Panc1 (cell line): ENCODE measurements at regions not wholly inside any gene's neighbourhood (a gene's known extent, or its start where the extent isn't known, plus 50 kb on each side); places are given as distances from the start of the nearest gene placed in this dataset.

ENCODE experiments used
- ATAC-seq: fragments of 200-7000 bp; cut with Tn5 transposase; 2 replicates; pipeline ENCODE4 v1.9.1; 2020; ENCODE audit warnings: mild to moderate bottlenecking, moderate library complexity
- BruUV-seq: library from RNA; stranded (reverse); fragments of 400-500 nt; replicated peaks from 2 replicates; lab custom pipeline; 2021; lab: Mats Ljungman, UMichigan
- CTCF ChIA-PET: fragments of 300-600 bp; sonication (Branson Sonifier 250); formaldehyde crosslinking; loops from one replicate; lab custom pipeline; 2022; ENCODE audit warnings: antibody characterized with exemption; lab: Charles Lee
- POLR2A ChIA-PET: fragments of 300-600 bp; sonication (Branson Sonifier 250); formaldehyde crosslinking; loops from one replicate; lab custom pipeline; 2022; ENCODE audit warnings: antibody characterized with exemption; lab: Charles Lee
- DNase-seq: peaks from one replicate; pipeline ENCODE4 v3.0.0-alpha.2; 2010; ENCODE audit warnings: low read depth, low spot score
- H3K27ac ChIP-seq: 2 replicates; pipeline ENCODE4 v1.5.1; 2011; ENCODE audit warnings: mild to moderate bottlenecking, low read length, inconsistent platforms
- H3K27me3 ChIP-seq: fragments of 200-500 bp; sonication (Bioruptor generic); 2 replicates; pipeline ENCODE4 v1.6.0; 2014; ENCODE audit warnings: low read length, inconsistent platforms; ENCODE audit not compliant: control insufficient read depth, insufficient read depth
- H3K36me3 ChIP-seq: fragments of 200-500 bp; sonication (Bioruptor generic); 2 replicates; pipeline ENCODE4 v1.5.1; 2014; ENCODE audit warnings: inconsistent platforms, mild to moderate bottlenecking, low read length, moderate library complexity; ENCODE audit not compliant: control insufficient read depth, insufficient read depth
- H3K4me1 ChIP-seq: 2 replicates; pipeline ENCODE4 v1.5.1; 2011; ENCODE audit warnings: inconsistent platforms, mild to moderate bottlenecking, low read length, moderate library complexity; ENCODE audit not compliant: control insufficient read depth, insufficient read depth
- H3K4me3 ChIP-seq, 2 experiments: 2 replicates each; pipeline ENCODE4 v1.5.1; 2011 to 2012; ENCODE audit warnings: low read depth in 2 of 2, low read length in 2 of 2, mild to moderate bottlenecking in 2 of 2, inconsistent platforms in 1 of 2, moderate library complexity in 1 of 2
- H3K9me3 ChIP-seq: fragments of 200-500 bp; sonication (Bioruptor generic); 2 replicates; pipeline ENCODE4 v1.5.1; 2014; ENCODE audit warnings: low read depth, mild to moderate bottlenecking, inconsistent platforms, low read length, moderate library complexity; ENCODE audit not compliant: control insufficient read depth, insufficient read depth
- CTCF ChIP-seq: fragments of 450-650 bp; IDR thresholded peaks from 2 replicates; pipeline ENCODE4 v1.5.1; 2017; ENCODE audit warnings: mild to moderate bottlenecking
- POLR2AphosphoS5 ChIP-seq: IDR thresholded peaks from 2 replicates; pipeline ENCODE4 v1.6.1; 2012; ENCODE audit warnings: mild to moderate bottlenecking, low read depth, low read length, moderate library complexity
- REST ChIP-seq, 2 experiments: IDR thresholded peaks; 2 replicates each; pipeline ENCODE4 v1.6.1; 2011 to 2012; ENCODE audit warnings: low read depth in 2 of 2, control low read depth in 1 of 2, low read length in 1 of 2, mild to moderate bottlenecking in 1 of 2, moderate library complexity in 1 of 2; ENCODE audit not compliant: insufficient read depth in 1 of 2
- SIN3A ChIP-seq: IDR thresholded peaks from 2 replicates; pipeline ENCODE4 v1.6.1; 2012; ENCODE audit warnings: low read depth, mild to moderate bottlenecking, low read length, moderate library complexity, borderline replicate concordance; ENCODE audit not compliant: insufficient read depth
- TCF7L2 ChIP-seq: IDR thresholded peaks from 2 replicates; pipeline ENCODE4 v1.6.1; 2011; ENCODE audit warnings: mild to moderate bottlenecking, low read depth, low read length, inconsistent platforms
- in situ Hi-C: cut with HindIII; loops from 2 replicates; pipeline ENCODE4 v1.10.0; 2016; ENCODE audit warnings: low sequenced_read_pairs, low pct_unique_long_range_greater_than_20kb
- intact Hi-C: fragments of 100-400 bp; cut with micrococcal nuclease; formaldehyde crosslinking; loops from one replicate; pipeline ENCODE4 v1.10.0; 2022; ENCODE audit not compliant: unreplicated experiment

DNA sequence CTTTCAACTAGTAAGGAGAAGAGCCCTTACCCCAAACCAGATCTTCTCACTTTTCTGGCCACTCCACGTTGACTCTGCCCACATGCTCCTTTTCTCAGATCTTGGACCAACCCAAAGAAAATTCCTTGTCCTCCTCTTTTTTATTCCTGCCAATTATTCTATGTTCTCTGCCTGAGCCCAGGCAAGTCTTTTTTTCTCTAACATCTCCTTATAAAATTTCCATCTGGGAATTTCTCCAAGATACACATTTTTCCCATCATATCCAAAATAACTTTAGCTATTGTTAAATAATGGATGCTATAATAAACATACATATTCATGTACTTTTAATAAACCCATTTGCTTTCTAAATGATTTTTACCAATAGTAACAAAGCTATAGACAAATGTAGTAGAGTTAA is 726.0 kb upstream of the ZNF385D start:
- Histone ChIP-seq H3K4me1 (no peaks in the 10 kb centered on the region), H3K36me3 (no peaks in the 10 kb centered on the region), H3K27ac (no peak overlapping the region), H3K27me3 (no peaks in the 10 kb centered on the region), H3K9me3 (no peaks in the 10 kb centered on the region), H3K4me3 (no peak overlapping the region)
- intact Hi-C loops = no loop called here
- DNase-seq (no peak), ATAC-seq (no peak)
- in situ Hi-C loops = no loop called here
- TF ChIP-seq SIN3A (no peak), REST (IDR thresholded peaks at IDR 0.05; ENCODE audit: insufficient read depth in 1 of 2, low read depth in 2 of 2, low read length in 1 of 2) (no peak), TCF7L2 (no peak), POLR2AphosphoS5 (no peak), CTCF (no peak)
- ChIA-PET CTCF (no interaction called here), POLR2A (no interaction called here)
- BruUV-seq = no TSS peak

DNA sequence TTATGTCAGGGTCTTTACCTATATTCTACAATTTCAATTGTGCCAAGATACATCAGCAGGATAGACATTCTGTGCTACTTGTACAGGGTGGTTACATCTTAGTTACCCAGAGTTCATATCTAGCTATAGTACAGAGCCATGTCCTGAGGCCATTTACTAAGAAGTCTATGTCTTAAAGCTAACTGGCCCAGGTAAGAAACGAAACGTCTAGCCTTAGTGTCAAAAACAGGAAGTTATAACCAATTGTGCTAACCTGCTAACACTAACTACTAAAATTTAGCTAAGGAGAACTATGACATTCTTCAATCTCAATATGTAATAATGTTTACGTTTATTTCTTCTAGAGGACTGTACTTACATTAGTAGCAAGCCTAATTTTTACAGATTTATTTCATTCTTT is 717.2 kb upstream of the UBE2E2 start:
- ChIA-PET POLR2A (no interaction called here), CTCF (no interaction called here)
- no TSS peak for BruUV-seq
- intact Hi-C loops (no loop called here), in situ Hi-C loops (no loop called here)
- H3K27ac ChIP-seq = no peak overlapping the region
- no peaks in the 10 kb centered on the region for H3K36me3 ChIP-seq
- no peak overlapping the region for H3K4me3 ChIP-seq
- H3K27me3 ChIP-seq = no peaks in the 10 kb centered on the region
- no peaks in the 10 kb centered on the region for H3K9me3 ChIP-seq
- TF ChIP-seq REST (IDR thresholded peaks at IDR 0.05; ENCODE audit: insufficient read depth in 1 of 2, low read depth in 2 of 2, low read length in 1 of 2) (no peak), TCF7L2 (no peak), SIN3A (no peak), CTCF (no peak), POLR2AphosphoS5 (no peak)
- H3K4me1 ChIP-seq = no peaks in the 10 kb centered on the region
- ATAC-seq (no peak), DNase-seq (no peak)
